HG03571 (cell line): ENCODE measurements at regions not wholly inside any gene's neighbourhood (a gene's known extent, or its start where the extent isn't known, plus 50 kb on each side); places are given as distances from the start of the nearest gene placed in this dataset.
"Not testable (repeated sequence)": the region's sequence is repeated elsewhere in the genome, so short reads cannot be mapped to it uniquely, and the experiment has no call there.

Source experiments
- ATAC-seq: cut with Tn5 transposase; IDR thresholded peaks from one replicate; pipeline ENCODE4 v1.9.1; 2021; ENCODE audit not compliant: unreplicated experiment

DNA sequence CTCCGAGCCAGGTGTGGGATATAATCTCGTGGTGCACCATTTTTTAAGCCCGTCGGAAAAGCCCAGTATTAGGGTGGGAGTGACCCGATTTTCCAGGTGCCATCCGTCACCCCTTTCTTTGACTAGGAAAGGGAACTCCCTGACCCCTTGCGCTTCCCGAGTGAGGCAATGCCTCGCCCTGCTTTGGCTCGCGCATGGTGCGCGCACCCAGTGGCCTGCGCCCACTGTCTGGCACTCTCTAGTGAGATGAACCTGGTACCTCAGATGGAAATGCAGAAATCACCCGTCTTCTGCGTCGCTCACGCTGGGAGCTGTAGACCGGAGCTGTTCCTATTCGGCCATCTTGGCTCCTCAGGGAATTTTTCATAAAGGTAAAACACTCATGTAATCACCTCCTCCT, 63.9 kb downstream of the RWDD3 start:
- not testable (repeated sequence) for ATAC-seq

DNA sequence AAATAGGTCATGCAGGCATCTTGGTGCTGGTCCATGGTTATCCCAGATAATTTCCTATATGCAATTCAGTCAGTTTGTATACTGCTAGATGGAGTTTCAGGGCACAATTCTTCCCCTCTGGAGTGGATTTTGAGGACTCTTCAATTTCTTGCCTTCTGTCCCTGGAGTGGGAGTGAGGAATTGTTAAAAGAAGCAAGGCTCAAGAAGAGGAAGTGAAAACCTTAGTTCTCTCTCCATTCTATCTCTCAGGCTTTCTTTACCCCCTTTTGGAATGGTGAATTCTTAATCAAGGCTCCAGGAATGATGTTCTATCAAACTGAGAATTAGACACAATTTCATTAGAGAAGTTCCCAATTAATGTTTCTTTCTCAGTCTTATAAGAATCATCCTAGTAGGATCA, 67.1 kb downstream of the RWDD3 start:
- ATAC-seq, result no peak

DNA sequence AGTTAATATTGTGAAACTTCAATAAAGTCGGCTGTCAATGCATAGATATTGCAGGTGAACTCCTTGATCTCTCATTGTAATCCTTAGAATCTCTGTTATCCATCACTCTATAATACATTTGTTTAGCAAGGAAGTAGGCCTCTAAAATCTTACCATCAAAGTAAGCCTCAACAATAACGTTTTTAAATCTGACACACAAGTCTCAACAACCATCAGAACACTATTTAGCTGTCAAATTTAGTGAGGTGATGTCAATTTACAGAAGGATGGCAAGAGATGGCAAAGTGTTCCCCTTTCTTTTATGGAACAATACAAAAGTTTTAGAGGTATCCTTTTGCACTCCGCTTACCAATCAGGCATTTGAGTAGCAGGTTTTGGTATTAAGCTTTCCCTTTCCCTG, 67.6 kb downstream of the RWDD3 start:
- no peak for ATAC-seq

DNA sequence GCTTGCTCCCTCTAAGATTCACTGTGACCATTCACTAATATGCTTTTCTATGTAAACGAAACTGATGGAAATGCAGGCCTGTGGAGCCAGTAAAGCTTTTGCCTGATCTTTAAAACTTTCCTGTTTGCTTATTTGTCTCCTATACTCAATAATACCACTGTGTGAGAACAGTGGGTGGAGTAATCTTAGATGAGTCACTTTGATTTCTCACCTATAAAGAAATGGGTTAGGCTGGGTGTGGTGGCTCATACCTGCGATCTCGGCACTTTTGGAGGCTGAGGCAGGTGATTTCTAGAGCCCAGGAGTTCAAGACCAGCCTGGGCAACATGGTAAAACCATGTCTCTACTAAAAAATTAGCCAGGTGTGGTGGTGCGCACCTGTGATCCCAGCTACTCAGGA, 70.8 kb downstream of the RWDD3 start:
- ATAC-seq, result no peak

DNA sequence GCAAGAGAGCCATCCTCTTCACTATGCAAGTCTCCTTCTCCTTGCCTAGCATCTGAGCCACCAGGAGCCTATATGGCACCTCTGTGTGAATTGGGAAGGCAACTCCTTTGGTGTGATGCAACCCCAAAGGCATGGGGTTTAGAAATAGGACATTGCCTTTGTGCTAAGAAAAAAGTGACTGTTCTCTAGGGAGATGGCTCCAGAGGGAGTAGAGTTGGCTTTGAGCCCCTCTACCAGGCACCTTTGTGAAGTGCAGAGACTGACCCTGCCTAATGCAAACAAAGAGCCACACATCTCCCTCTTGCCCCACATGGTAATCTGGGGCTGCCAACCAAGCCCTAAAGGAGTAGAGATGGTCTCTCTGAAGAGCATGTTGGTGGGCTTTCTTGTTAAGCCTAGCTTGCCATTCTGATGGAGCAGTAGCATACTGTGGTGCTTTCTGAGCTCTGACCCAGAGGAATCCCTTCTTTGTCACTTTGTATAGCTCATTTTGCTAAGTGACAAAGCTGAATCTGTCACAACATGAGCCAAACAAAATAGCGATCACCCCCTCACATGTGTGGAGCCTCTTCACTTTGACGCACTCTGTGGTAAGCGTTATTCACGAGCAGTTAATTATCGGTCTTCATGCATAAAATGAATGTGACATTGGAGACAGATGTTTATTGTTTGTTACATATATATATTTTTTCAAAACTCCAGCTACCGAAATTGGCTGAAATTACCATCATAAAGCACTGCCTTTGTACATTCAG, 74.4 kb downstream of the RWDD3 start:
- ATAC-seq, result no peak

DNA sequence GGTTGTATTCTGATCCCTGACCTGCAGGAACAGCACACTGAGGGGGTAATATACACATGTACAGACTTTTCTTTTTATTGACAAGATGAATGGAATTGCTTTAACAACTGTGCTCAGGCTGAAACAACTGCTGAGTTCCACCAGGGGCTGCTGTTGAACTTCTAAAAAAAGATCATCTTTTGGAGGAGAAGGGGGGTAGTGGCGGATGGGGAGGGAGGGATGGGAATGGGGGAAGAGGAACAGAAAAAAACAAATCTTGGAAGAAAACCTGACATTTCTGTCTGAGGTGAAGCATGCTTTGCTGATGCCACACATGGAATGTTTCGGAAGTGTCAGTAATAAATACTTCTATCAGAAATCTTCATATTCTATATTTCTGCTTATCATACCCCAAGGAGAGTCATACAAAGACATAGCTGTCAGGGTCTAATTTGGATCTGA, 75.0 kb downstream of the RWDD3 start:
- no peak for ATAC-seq

DNA sequence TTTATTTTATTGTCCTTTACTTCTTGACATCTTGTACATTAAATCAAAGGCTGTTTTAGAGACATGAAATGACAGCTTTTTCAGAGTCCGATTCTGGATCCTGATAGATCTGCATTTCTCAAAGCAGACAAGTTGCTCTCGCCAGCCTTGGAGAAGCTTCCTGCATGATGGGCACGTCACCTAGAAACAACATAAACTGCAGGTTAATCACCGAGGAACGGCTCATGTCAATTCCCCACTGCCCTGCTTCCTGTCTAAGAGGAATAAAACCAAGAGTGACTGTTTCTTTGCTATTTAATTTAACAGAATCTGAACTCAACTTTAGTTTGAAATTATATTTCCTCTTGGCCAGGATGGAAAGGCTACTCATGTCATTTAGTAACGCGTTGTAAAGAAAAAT, 77.0 kb downstream of the RWDD3 start:
- ATAC-seq, result no peak

DNA sequence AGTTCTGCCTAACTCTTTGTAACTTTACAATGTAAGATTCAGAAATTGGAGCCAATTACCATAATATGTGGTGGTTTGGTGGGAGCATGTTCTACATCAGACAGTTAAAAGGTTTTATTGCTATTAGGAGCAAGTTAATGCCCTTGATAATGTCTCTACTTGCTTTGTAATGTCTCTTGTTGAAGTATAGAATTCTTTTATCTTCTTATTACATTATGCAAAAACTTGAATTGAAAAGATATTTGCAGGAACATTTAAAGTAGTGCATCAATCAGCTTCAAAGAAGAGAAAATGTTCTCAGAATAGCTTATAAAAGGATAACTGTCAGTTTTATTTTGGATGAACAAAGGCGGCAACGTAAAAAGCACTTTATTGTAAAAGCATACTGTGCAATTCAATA, 77.8 kb downstream of the RWDD3 start:
- no peak for ATAC-seq

DNA sequence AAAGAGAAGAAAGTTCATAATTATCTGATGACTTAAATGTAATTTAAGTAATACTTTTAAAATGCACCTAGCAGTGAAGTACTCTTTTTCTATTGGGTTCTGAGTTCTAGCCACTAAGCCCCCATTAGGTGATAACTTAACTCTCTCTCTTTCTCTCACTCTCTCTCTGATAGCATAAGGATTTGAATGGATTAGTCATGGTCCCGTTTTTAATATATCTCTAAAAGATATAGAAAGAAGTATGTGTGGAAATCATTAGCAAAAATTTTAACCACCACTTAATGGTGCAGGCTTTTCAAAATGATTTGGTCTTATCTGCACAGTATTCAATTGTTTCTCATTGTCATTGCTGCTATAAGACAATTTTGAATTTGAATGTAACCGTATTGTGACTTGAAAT, 78.2 kb downstream of the RWDD3 start:
- ATAC-seq, result no peak

DNA sequence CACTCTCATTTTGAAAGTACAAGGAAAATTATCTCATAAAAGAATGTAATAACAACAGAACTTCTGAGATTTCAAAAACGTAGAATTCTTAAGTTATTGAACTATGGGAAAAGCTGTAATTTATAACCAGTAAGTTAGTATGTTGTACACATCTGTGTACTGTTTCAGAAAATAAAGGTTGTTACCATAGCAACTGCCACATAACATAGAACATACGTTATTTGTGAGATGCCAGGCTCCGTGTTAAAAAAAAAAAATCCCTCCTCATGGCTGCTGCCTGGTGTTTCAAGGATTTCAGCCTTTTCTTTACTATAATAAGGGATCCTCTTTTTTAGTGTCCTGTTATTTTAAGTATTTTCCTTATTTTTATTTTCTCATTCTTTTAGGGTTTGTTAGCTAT, 79.5 kb downstream of the RWDD3 start:
- ATAC-seq, result no peak

DNA sequence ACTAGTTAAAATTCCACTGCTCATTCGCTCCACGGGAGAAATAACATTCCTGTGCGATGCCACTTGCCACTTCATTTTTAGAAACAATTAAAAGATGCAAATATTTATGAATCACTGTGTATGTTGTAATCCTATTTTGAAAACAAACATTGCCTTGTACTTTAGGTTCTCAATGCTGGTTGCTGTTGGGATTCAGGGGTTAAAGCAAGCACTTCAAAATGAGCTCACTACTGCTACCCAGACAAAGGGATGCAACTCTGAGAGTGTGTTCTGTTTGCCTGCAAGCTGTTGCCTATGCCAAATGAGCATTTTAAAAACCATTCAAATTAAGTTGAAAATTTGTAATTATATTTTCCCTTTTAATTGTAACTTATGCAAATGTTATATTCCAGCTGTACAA, 87.5 kb downstream of the RWDD3 start:
- no peak for ATAC-seq

DNA sequence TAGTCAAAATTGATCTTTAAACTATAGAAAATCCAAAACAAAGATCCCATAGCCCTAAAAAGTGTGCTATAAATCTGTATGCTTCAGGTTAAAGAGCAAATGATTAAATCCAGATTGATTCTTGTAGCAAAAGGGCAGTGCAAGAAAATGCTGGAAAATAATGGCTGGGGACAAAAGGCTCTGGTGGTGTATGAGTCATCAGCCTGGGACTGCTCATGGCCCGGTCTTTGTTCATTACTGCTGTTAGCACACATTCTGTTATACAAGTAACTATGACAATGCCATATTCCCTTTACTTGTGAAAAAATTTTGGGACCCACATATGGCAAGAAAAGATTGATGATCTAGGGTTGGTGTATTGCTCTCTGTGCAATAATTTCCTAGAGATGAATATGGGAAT, 89.1 kb downstream of the RWDD3 start:
- ATAC-seq, result no peak

DNA sequence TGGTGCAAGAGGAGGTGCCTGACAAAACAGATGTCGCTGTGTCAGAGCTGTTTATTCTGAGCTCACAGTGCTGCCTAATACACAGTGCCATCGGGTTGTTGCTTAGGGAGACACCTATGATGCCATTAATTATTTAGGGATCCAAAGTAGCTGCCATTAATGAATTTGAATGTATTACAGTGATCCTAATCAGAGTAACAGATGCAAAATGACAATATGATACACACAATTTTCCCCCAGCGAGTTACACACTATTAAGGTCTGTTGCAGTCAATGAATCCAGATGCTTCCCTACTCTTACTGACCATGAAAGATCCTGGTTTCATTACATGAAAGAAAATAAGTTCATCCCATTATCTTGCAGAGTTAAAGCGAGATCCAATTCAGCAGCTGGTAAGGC, 91.3 kb downstream of the RWDD3 start:
- ATAC-seq, result no peak

DNA sequence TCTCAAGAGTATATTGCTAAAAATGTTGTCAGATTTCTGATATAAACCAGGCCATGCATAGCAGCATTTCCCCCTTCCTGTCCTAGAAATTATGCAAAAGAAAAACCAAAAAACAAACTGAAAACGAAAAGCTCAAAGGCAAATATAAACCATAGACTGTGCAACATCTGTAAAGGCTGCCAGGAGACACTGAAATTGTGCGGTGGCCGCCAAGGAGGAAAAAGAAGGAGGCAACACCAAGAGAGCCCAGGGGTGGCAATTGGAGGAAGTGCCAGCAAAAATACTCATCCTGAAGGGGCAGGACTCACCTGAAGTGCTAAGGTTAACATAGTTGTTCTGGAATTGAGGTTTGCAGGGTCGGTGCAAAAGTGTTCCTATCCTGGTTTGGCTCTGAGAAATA, 92.0 kb downstream of the RWDD3 start:
- no peak for ATAC-seq

DNA sequence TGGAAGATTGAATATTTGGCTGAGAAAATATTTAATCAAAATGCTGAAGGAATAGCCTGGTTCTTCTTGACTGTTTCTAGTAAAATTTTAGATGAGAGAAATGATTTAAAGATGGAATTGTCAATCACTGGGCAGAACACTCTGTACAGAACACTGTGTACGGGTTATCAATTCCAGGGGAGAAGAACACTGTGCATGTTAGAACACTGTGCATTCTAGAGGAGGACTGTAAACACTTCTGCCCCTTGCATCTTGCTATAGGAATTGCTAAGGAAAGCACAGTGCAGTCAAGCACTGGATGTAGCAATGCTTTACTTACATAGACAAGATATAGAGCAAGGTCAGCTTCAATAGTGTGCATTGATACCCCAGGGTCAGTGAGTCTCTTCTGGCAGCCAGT, 98.7 kb downstream of the RWDD3 start:
- no peak for ATAC-seq

DNA sequence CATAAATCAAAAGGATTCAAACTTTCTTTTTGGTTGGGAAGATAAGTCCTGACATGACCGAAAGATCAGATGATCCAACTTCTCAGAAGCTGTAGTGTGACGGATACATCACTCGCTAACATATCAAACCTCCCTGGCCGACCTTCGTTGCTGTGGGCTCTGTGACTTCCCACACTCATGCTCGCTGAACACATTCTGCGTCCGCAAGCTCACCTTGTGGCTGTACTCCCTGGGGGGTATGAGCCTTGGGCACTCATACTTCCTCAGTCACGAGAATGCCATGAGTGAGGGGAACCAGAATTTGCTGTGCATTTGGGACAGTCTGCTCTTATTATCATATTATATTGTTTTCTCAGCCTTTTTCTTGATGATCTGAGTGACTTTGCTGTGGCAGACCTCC, 105.4 kb downstream of the RWDD3 start:
- no peak for ATAC-seq

DNA sequence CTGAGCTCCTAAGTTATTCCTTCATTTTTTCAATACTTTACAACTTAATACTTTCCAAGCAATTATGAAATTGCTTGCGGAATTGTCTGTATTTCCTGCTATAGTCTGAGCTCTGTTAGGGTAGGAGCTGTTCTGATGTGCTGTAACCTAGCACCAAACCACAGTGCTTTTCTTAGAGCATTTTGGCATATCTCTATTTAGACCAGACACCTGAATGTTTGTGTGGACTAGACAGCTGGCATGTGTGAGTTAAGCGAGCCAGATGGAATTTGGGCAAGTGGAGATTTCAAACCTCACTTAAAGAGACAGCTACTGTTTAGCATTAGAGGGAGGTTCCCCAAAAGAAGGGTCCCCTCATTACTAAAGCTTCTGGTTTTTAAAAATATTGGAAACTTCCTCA, 106.1 kb downstream of the RWDD3 start:
- ATAC-seq, result no peak

DNA sequence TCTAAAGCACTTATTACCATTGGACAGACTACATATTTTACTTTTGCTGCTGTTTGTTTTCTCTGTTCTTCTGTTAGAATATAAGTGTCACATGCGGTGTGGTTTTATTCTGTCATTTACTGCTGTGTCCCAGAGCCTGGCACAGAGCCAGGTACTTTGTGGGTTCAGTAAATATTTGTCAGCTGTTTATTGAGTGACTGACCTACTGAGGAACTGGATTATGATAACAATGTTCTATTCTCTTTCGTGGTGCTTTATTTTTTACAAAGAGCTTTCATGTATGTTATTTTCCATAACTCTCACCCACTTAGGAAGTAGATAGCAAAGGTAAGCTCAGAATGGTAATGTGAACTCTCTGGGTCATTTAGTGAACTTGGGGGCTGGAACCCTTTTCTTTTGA, 118.8 kb downstream of the RWDD3 start:
- no peak for ATAC-seq

DNA sequence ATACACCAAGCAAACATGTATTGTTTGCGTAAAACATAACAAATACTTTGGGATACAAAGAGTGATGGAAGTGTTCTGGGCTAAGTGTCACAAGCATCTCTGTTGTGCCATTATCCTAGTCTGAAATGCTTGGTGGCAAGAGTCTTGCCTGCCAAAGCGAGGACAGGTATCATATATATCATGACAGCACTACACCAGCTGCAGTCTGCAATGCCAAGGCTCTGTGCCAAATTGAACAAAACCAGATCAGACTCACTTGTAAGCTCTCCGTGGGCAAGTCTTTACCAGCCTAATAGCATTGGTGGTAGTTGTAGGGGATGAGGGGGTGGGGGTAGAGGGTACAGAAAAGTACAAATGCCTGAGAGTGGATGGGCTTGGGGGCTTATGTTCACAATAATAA, 119.2 kb downstream of the RWDD3 start:
- ATAC-seq, result no peak

DNA sequence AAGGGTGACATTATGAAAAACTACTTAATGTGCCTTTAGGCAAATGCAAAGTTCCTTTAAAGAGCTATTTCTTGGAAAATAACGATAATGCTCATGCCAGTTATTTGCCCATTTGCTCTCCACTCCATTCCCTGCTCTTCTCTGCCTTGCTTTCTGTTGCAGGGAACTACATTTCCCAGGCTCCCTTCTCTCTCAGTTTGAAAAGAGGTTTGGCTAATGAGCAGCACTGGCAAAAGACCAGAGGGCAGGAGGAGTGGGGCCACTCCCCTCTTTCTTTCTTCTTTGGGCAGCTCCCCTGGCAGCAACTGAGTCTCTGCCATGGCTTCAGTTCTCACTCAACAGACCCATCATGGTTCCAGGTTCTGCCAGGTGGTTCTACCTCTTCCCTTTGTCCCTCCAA, 130.5 kb downstream of the RWDD3 start:
- no peak for ATAC-seq

DNA sequence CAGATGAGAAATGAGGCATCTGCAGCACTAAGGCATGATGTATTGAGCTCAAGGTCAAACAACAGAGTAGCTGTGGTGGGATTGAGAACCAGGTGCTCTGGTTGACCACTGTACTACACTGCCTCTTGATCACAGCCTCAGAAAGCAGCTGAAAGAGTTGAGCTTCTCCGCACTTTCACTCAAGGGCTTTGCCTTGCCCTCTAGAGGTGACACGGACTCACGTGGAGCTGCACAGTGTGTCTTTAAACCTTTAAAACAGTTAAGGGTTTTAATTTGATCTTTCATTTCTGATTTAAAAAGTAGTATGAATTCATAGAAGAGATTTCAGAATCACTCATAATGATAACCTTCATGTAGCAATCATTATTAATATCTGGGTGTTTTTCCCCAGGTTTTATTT, 132.5 kb downstream of the RWDD3 start:
- no peak for ATAC-seq

DNA sequence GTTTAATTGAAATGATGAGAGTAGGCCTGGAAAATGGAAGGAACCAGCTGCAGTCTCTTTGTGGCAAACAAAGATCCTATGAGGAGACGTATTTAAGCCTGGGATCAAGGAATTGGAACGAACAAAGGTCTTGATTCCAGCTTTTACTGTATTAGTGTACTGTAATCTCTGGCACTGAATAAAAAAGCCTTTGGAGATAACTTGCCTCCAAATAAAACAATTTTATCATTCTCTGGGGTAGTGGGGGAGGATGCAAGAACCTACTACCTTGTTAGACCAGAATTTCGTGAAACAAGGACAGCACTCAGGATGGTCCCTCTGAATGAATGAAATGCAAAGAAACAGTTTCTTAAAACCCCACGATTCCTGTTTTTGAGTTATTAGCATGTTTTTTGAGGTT, 134.2 kb downstream of the RWDD3 start:
- no peak for ATAC-seq

DNA sequence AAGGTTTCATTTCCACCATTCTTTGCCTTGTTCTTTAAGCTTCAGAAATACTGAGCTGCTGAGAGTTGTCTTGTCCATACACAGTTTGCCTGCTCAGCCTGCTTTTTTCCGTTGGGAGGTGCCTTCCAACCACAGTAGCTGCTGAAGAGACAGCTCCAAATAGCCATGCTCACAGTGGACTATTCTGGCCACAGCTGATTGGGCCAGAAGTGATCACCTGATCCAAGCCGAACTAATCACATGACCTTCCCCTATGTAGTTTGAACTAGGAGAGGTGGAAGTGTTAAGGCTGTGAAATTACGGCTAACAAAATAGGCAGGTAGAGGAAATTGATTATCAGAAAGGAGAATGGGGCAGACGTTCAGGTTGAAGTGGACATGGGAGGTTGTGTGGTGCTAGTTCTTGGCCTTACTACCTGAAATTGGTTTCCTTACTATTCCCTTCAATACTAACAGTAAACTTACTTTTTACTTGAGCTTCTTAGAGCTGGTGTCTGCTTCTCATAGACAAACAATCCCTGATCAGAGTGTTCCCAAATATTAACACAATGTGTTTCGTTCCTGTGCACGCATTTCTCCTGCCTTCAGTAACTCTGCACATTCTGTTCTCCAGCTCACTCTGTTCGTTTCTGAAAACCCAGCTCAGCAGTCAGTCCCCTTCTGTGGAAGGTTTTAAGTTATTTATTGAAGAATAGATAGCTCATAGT, 136.1 kb downstream of the RWDD3 start:
- no peak for ATAC-seq
